ENCODE measurements at regions not wholly inside any gene's neighbourhood (a gene's known extent, or its start where the extent isn't known, plus 50 kb on each side); places are given as distances from the start of the nearest gene placed in this dataset.

- no peak for TF ChIP-seq CTCF (IDR thresholded peaks at IDR 0.05; ENCODE audit: poor library complexity, severe bottlenecking)
- TF ChIP-seq POLR2AphosphoS5 (IDR thresholded peaks at IDR 0.05): no peak
- TF ChIP-seq REST (IDR thresholded peaks at IDR 0.05; ENCODE audit: borderline replicate concordance): no peak
These were observed 245.9 kb downstream of the FGFR2 start for GRCh38 chr10:121352231-121352855.
